ENCODE measurements at regions not wholly inside any gene's neighbourhood (a gene's known extent, or its start where the extent isn't known, plus 50 kb on each side); places are given as distances from the start of the nearest gene placed in this dataset.

- no peak for TF ChIP-seq CTCF (IDR thresholded peaks at IDR 0.05)
- no peak for TF ChIP-seq POLR2A (IDR thresholded peaks at IDR 0.05)
These were observed 353.1 kb downstream of the RND3 start for GRCh38 chr2:150134223-150134857.

All from esophagus squamous epithelium (tissue), 4 donors.